HEK293 (cell line): ENCODE measurements at regions not wholly inside any gene's neighbourhood (a gene's known extent, or its start where the extent isn't known, plus 50 kb on each side); places are given as distances from the start of the nearest gene placed in this dataset.
A peak's percentile ranks its signal among the peaks of the same experiment; 100 is the strongest.

ENCODE experiments used
- CTCF ChIA-PET: fragments of 350-600 bp; formaldehyde crosslinking; extraction: SDS; loops from one replicate; lab custom pipeline; 2021; ENCODE audit warnings: antibody characterized with exemption; lab: Yijun Ruan, JAX
- POLR2A ChIA-PET: fragments of 300-600 bp; formaldehyde crosslinking; extraction: SDS; loops from one replicate; lab custom pipeline; 2020; ENCODE audit warnings: antibody characterized with exemption, inconsistent platforms; lab: Yijun Ruan, JAX
- H3K27ac ChIP-seq: fragments of 200-500 bp; sonication (Bioruptor generic); 2 replicates; pipeline ENCODE4 v1.5.1; 2014; ENCODE audit warnings: low read depth, low read length, control low read depth, inconsistent platforms; ENCODE audit errors: extremely low read depth
- H3K36me3 ChIP-seq, 2 experiments: fragments of 200-500 bp in 1 of 2; sonication (Bioruptor generic) in 1 of 2; 1 replicate in 1 of 2; 2 replicates in 1 of 2; pipeline ENCODE4 v1.5.1; 2014 to 2017; ENCODE audit warnings: inconsistent platforms in 2 of 2, low read length in 2 of 2; ENCODE audit not compliant: control insufficient read depth in 2 of 2, insufficient read depth in 1 of 2
- H3K4me1 ChIP-seq: fragments of 200-500 bp; sonication (Bioruptor generic); 2 replicates; pipeline ENCODE4 v1.5.1; 2014; ENCODE audit warnings: mild to moderate bottlenecking, low read length, inconsistent platforms; ENCODE audit not compliant: control insufficient read depth, insufficient read depth
- H3K4me3 ChIP-seq: 2 replicates; pipeline ENCODE4 v1.5.1; 2011; ENCODE audit warnings: low read depth, mild to moderate bottlenecking, control low read depth, low read length, moderate library complexity
- H3K9me3 ChIP-seq: fragments of 200-500 bp; sonication (Bioruptor generic); 2 replicates; pipeline ENCODE4 v1.5.1; 2014; ENCODE audit warnings: low read depth, low read length, inconsistent platforms; ENCODE audit not compliant: control insufficient read depth, insufficient read depth
- BCL6B ChIP-seq: fragments of 450-650 bp; formaldehyde crosslinking; IDR thresholded peaks from 2 replicates; pipeline ENCODE4 v1.5.1; 2017; ENCODE audit warnings: missing biosample characterization, missing genetic modification characterization
- GLI2 ChIP-seq: fragments of 450-650 bp; formaldehyde crosslinking; IDR thresholded peaks from 2 replicates; pipeline ENCODE4; 2017; ENCODE audit warnings: missing biosample characterization, missing genetic modification characterization, low read depth, borderline replicate concordance
- GLIS2 ChIP-seq: fragments of 450-650 bp; formaldehyde crosslinking; IDR thresholded peaks from 2 replicates; pipeline ENCODE4 v1.5.1; 2016; ENCODE audit warnings: missing biosample characterization, missing genetic modification characterization
- MYNN ChIP-seq: fragments of 450-650 bp; formaldehyde crosslinking; IDR thresholded peaks from 2 replicates; pipeline ENCODE4 v1.5.1; 2016; ENCODE audit warnings: missing biosample characterization, missing genetic modification characterization, borderline replicate concordance
- PATZ1 ChIP-seq: fragments of 450-650 bp; formaldehyde crosslinking; IDR thresholded peaks from 2 replicates; pipeline ENCODE4 v1.5.1; 2016; ENCODE audit warnings: missing biosample characterization, missing genetic modification characterization
- PRDM1 ChIP-seq: fragments of 450-650 bp; formaldehyde crosslinking; IDR thresholded peaks from 2 replicates; pipeline ENCODE4; 2016; ENCODE audit warnings: missing biosample characterization, missing genetic modification characterization
- REPIN1 ChIP-seq: fragments of 450-650 bp; formaldehyde crosslinking; IDR thresholded peaks from 2 replicates; pipeline ENCODE4 v1.5.1; 2017; ENCODE audit warnings: missing biosample characterization, missing genetic modification characterization, low read depth
- SETDB1 ChIP-seq: IDR thresholded peaks from one replicate; pipeline ENCODE4 v1.6.1; 2017; ENCODE audit warnings: mild to moderate bottlenecking, low read length, moderate library complexity, mixed read lengths; ENCODE audit not compliant: insufficient read length
- TRIM28 ChIP-seq: IDR thresholded peaks from 2 replicates; pipeline ENCODE4 v1.6.1; 2011; ENCODE audit warnings: low read length, control low read depth, borderline replicate concordance
- ZBTB26 ChIP-seq: fragments of 450-650 bp; formaldehyde crosslinking; optimal IDR thresholded peaks from 2 replicates; pipeline ENCODE3; 2016; ENCODE audit warnings: missing biosample characterization, mild to moderate bottlenecking, missing genetic modification characterization
- ZFP69B ChIP-seq: fragments of 450-650 bp; formaldehyde crosslinking; IDR thresholded peaks from 2 replicates; pipeline ENCODE4 v1.5.1; 2016; ENCODE audit warnings: missing biosample characterization, missing genetic modification characterization
- ZNF10 ChIP-seq: fragments of 450-650 bp; formaldehyde crosslinking; IDR thresholded peaks from 2 replicates; pipeline ENCODE4 v1.5.1; 2017; ENCODE audit warnings: missing biosample characterization, missing genetic modification characterization
- ZNF248 ChIP-seq: fragments of 450-650 bp; formaldehyde crosslinking; IDR thresholded peaks from 2 replicates; pipeline ENCODE4 v1.5.1; 2017; ENCODE audit warnings: missing biosample characterization, missing genetic modification characterization
- ZNF449 ChIP-seq: fragments of 450-650 bp; formaldehyde crosslinking; IDR thresholded peaks from 2 replicates; pipeline ENCODE4 v1.5.1; 2017; ENCODE audit warnings: missing biosample characterization, mild to moderate bottlenecking, missing genetic modification characterization, moderate library complexity
- ZNF488 ChIP-seq: fragments of 450-650 bp; formaldehyde crosslinking; IDR thresholded peaks from 2 replicates; pipeline ENCODE4 v1.5.1; 2016; ENCODE audit warnings: missing biosample characterization, missing genetic modification characterization
- ZNF521 ChIP-seq: fragments of 450-650 bp; formaldehyde crosslinking; IDR thresholded peaks from 2 replicates; pipeline ENCODE4 v1.5.1; 2017; ENCODE audit warnings: missing biosample characterization, mild to moderate bottlenecking, missing genetic modification characterization
- ZNF529 ChIP-seq: fragments of 450-650 bp; formaldehyde crosslinking; IDR thresholded peaks from 2 replicates; pipeline ENCODE4 v1.5.1; 2017; ENCODE audit warnings: missing genetic modification characterization, missing biosample characterization; ENCODE audit not compliant: insufficient replicate concordance
- ZNF560 ChIP-seq: fragments of 450-650 bp; formaldehyde crosslinking; IDR thresholded peaks from 2 replicates; pipeline ENCODE4 v1.5.1; 2017; ENCODE audit warnings: missing biosample characterization, missing genetic modification characterization, borderline replicate concordance
- ZNF585B ChIP-seq: fragments of 450-650 bp; formaldehyde crosslinking; IDR thresholded peaks from 2 replicates; pipeline ENCODE4 v1.5.1; 2016; ENCODE audit warnings: missing biosample characterization, missing genetic modification characterization
- ZNF629 ChIP-seq: fragments of 450-650 bp; formaldehyde crosslinking; IDR thresholded peaks from 2 replicates; pipeline ENCODE4 v1.5.1; 2017; ENCODE audit warnings: missing biosample characterization, missing genetic modification characterization
- ZNF777 ChIP-seq: fragments of 450-650 bp; formaldehyde crosslinking; IDR thresholded peaks from 2 replicates; pipeline ENCODE4 v1.5.1; 2017; ENCODE audit warnings: missing biosample characterization, missing genetic modification characterization, borderline replicate concordance
- ZNF792 ChIP-seq: fragments of 450-650 bp; formaldehyde crosslinking; IDR thresholded peaks from 2 replicates; pipeline ENCODE4 v1.5.1; 2016; ENCODE audit warnings: missing biosample characterization, missing genetic modification characterization
- ZSCAN16 ChIP-seq: fragments of 450-650 bp; formaldehyde crosslinking; IDR thresholded peaks from 2 replicates; pipeline ENCODE4 v1.5.1; 2016; ENCODE audit warnings: missing biosample characterization, missing genetic modification characterization
- ZXDB ChIP-seq: fragments of 450-650 bp; formaldehyde crosslinking; IDR thresholded peaks from 2 replicates; pipeline ENCODE4 v1.5.1; 2016; ENCODE audit warnings: missing biosample characterization, missing genetic modification characterization

- ChIA-PET CTCF (no interaction called here), POLR2A (no interaction called here)
- H3K36me3 ChIP-seq = no peaks in the 10 kb centered on the region
- no peaks in the 10 kb centered on the region for H3K9me3 ChIP-seq
- H3K4me1 ChIP-seq = no peaks in the 10 kb centered on the region
- no peak overlapping the region for H3K27ac ChIP-seq
- TF ChIP-seq PRDM1 (tag by site-specific recombination) (no peak), ZNF248 (no peak), BCL6B (tag by site-specific recombination) (no peak), ZNF585B (no peak), ZNF529 (tag by site-specific recombination) (no peak), MYNN (tag by site-specific recombination) (no peak), REPIN1 (tag by site-specific recombination) (no peak), ZFP69B (tag by site-specific recombination) (no peak), GLIS2 (tag by site-specific recombination) (no peak), ZNF488 (tag by site-specific recombination) (no peak), ZNF629 (tag by site-specific recombination) (no peak), ZBTB26 (no peak), ZNF792 (tag by site-specific recombination) (no peak), TRIM28 (no peak), PATZ1 (no peak), ZSCAN16 (tag by site-specific recombination) (no peak), ZNF777 (tag by site-specific recombination) (no peak), GLI2 (no peak), ZNF10 (tag by site-specific recombination) (no peak), ZNF521 (tag by site-specific recombination) (no peak)
- no peak overlapping the region for H3K4me3 ChIP-seq
Observed at GRCh38 chr2:142314164-142314563, 183.3 kb upstream of the LRP1B start.

- ChIA-PET CTCF (no interaction called here), POLR2A (no interaction called here)
- Histone ChIP-seq H3K4me1 (no peaks in the 10 kb centered on the region), H3K4me3 (no peak overlapping the region), H3K36me3 (no peaks in the 10 kb centered on the region), H3K9me3 (no peaks in the 10 kb centered on the region), H3K27ac (no peak overlapping the region)
- TF ChIP-seq ZXDB (tag by site-specific recombination) = no peak
- no peak for TF ChIP-seq ZNF560 (tag by site-specific recombination)
- TF ChIP-seq TRIM28 = peak; percentile 68; the same call in 1 of the 2 replicates
- TF ChIP-seq ZNF449 (tag by site-specific recombination) = no peak
- peak; percentile 81 for TF ChIP-seq SETDB1
- TF ChIP-seq ZNF585B = peak; percentile 94
- TF ChIP-seq, all 188 proteins: peak for 3
Observed at GRCh38 chr2:142310530-142310929, 179.7 kb upstream of the LRP1B start.
